Central memory CD4-positive, alpha-beta T cell (primary cell): ENCODE measurements at regions not wholly inside any gene's neighbourhood (a gene's known extent, or its start where the extent isn't known, plus 50 kb on each side); places are given as distances from the start of the nearest gene placed in this dataset.
"Not testable (repeated sequence)": the region's sequence is repeated elsewhere in the genome, so short reads cannot be mapped to it uniquely, and the experiment has no call there.

Experiments used
- DNase-seq: peaks from one replicate; pipeline ENCODE4 v3.0.0; 2022

- DNase-seq, result no peak
These were observed 248.1 kb downstream of the EMX2 start for GRCh38 chr10:117790621-117791020.

- no peak for DNase-seq
These were observed 249.7 kb downstream of the EMX2 start for GRCh38 chr10:117792214-117792613.

GRCh38 chr10:117796130-117796745 lies 250.5 kb downstream of the RAB11FIP2 start:
- DNase-seq, result no peak

- no peak for DNase-seq
These were observed 249.4 kb downstream of the RAB11FIP2 start for GRCh38 chr10:117797296-117797695.

GRCh38 chr10:117801691-117802090 lies 245.1 kb downstream of the RAB11FIP2 start:
- DNase-seq, result no peak

- no peak for DNase-seq
These were observed 242.2 kb downstream of the RAB11FIP2 start for GRCh38 chr10:117804470-117805011.

- DNase-seq, result no peak
These were observed 241.6 kb downstream of the RAB11FIP2 start for GRCh38 chr10:117805139-117805538.

GRCh38 chr10:117807441-117807840 lies 239.3 kb downstream of the RAB11FIP2 start:
- no peak for DNase-seq

GRCh38 chr10:117815816-117816215 lies 230.9 kb downstream of the RAB11FIP2 start:
- DNase-seq, result not testable (repeated sequence)

GRCh38 chr10:117817116-117817515 lies 229.6 kb downstream of the RAB11FIP2 start:
- DNase-seq, result no peak

GRCh38 chr10:117818721-117819120 lies 228.0 kb downstream of the RAB11FIP2 start:
- no peak for DNase-seq

GRCh38 chr10:117819304-117819703 lies 227.4 kb downstream of the RAB11FIP2 start:
- no peak for DNase-seq

- DNase-seq, result no peak
These were observed 222.8 kb downstream of the RAB11FIP2 start for GRCh38 chr10:117823980-117824379.

GRCh38 chr10:117830205-117830604 lies 216.5 kb downstream of the RAB11FIP2 start:
- no peak for DNase-seq

- DNase-seq, result peak; percentile 40
These were observed 215.9 kb downstream of the RAB11FIP2 start for GRCh38 chr10:117830787-117831212.

- DNase-seq, result not testable (repeated sequence)
These were observed 207.9 kb downstream of the RAB11FIP2 start for GRCh38 chr10:117838500-117839498.

GRCh38 chr10:117856426-117856825 lies 190.3 kb downstream of the RAB11FIP2 start:
- DNase-seq, result not testable (repeated sequence)

GRCh38 chr10:117860135-117860534 lies 186.6 kb downstream of the RAB11FIP2 start:
- no peak for DNase-seq

GRCh38 chr10:117860823-117861222 lies 185.9 kb downstream of the RAB11FIP2 start:
- no peak for DNase-seq

- DNase-seq, result no peak
These were observed 185.4 kb downstream of the RAB11FIP2 start for GRCh38 chr10:117861329-117861728.

- no peak for DNase-seq
These were observed 183.0 kb downstream of the RAB11FIP2 start for GRCh38 chr10:117863771-117864170.

GRCh38 chr10:117865945-117866344 lies 180.8 kb downstream of the RAB11FIP2 start:
- DNase-seq, result no peak

- DNase-seq, result no peak
These were observed 178.6 kb downstream of the RAB11FIP2 start for GRCh38 chr10:117868151-117868550.

- DNase-seq, result no peak
These were observed 170.9 kb downstream of the RAB11FIP2 start for GRCh38 chr10:117875793-117876192.
